ENCODE measurements at regions not wholly inside any gene's neighbourhood (a gene's known extent, or its start where the extent isn't known, plus 50 kb on each side); places are given as distances from the start of the nearest gene placed in this dataset.

DNA sequence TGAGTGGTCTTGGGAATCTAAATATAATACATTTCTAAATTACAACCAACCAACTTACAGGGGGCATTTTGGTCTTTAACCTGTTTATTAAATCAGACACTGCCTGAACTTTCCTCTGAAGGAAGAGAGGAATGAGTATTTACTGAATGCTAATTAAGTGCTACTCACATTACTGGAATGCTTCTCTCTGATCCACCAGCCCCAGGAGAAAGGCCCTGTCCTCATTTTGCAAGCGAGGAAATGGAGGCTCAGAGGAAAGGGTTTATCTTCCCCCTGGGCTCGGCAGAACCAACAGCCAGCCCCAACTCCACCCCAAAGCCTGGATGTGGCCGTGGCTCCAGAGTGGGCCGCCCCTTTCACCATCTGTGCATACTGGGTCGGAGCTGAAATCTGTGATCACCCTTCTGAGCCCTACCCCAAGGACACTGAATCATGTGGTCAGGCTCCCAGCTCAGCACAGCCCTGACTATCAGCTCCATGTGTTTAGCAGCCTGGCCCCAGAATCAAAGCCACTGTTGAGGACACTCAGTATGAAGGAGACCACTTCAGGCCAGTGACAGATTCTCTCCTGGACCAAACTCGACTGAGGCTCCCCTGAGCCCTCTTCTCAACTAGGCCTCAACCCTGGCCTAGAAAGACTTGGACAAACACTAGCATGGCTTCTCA, 56.7 kb upstream of the ENPP6 start:
- WGBS, 2 donors: 82 to 84% methylated on average over 6 of the region's 6 CpGs
- TF ChIP-seq, protein P1, sequence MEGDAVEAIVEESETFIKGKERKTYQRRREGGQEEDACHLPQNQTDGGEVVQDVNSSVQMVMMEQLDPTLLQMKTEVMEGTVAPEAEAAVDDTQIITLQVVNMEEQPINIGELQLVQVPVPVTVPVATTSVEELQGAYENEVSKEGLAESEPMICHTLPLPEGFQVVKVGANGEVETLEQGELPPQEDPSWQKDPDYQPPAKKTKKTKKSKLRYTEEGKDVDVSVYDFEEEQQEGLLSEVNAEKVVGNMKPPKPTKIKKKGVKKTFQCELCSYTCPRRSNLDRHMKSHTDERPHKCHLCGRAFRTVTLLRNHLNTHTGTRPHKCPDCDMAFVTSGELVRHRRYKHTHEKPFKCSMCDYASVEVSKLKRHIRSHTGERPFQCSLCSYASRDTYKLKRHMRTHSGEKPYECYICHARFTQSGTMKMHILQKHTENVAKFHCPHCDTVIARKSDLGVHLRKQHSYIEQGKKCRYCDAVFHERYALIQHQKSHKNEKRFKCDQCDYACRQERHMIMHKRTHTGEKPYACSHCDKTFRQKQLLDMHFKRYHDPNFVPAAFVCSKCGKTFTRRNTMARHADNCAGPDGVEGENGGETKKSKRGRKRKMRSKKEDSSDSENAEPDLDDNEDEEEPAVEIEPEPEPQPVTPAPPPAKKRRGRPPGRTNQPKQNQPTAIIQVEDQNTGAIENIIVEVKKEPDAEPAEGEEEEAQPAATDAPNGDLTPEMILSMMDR (IDR thresholded peaks at IDR 0.05): no peak
- no peaks in the 10 kb centered on the region for H3K4me1 ChIP-seq
- FAIRE-seq (no peak), ATAC-seq (peak in 2 of 4 donors; percentile 36 to 42), DNase-seq (no peak)
- intact Hi-C loops (cut with DNase I): loop anchor here in 1 of 3 donors (10.0 kb wide), 1 partner anchor 270 kb away; no protein-coding TSS in a partner anchor
- H3K4me3 ChIP-seq: no peak overlapping the region
- no peak overlapping the region for H3K27ac ChIP-seq
- no peaks in the 10 kb centered on the region for H3K36me3 ChIP-seq
- H3K27me3 ChIP-seq: no peaks in the 10 kb centered on the region
- H3K9me3 ChIP-seq: no peaks in the 10 kb centered on the region

DNA sequence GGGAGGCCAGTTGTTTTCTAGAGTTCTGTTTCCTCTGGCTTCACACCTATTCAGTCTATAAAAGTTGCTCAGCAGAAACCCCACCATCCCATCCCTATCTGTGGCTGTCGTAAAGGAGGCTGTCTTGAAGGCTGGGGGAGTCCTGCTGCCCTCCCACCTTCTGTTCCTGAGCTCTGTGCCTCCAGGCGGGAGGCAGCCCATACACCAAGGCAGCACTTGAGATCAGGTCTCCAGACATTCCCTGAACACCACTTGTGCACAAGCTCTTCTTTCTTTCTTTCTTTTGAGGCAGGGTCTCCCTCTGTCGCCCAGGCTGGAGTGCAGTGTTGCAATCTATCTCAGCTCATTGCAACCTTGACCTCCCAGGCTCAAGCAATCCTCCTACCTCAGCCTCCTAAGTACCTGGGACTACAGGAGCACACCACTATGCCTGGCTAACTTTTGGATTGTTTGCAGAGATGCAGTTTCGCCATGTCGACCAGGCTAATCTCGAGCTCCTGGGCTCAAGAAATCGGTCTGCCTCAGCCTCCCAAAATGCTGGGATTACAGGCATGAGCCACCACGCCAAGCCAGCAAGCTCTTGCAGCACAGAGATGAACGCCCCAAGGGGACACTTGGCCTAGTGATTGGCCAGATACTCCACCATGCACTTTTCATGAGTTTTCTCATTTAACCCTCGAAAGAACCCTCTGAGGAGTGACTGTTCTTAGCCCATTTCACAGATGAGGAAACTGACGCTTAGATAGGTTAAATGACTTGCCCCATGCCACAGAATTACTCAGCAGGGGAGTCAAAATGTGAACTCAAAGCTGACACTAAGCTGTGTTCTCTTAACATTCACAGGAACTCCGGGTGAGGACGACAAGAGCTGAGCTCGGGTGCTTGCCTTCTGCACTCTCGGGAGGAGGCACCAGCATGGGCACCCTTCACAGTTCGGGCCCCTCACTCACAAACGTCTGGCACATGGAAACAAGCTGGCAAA, 55.8 kb upstream of the ENPP6 start:
- no peak overlapping the region for H3K4me3 ChIP-seq
- H3K27me3 ChIP-seq: no peaks in the 10 kb centered on the region
- DNase-seq: no peak
- no peak for FAIRE-seq
- ATAC-seq: no peak
- H3K4me1 ChIP-seq: no peaks in the 10 kb centered on the region
- WGBS, 2 donors: 78 to 87% methylated on average over 17 of the region's 17 CpGs
- TF ChIP-seq, protein P1 (IDR thresholded peaks at IDR 0.05): no peak
- H3K36me3 ChIP-seq: no peaks in the 10 kb centered on the region
- no peak overlapping the region for H3K27ac ChIP-seq
- intact Hi-C loops (cut with DNase I): loop anchor here in 1 of 3 donors (10.0 kb wide), 1 partner anchor 271 kb away; no protein-coding TSS in a partner anchor
- H3K9me3 ChIP-seq: no peaks in the 10 kb centered on the region

DNA sequence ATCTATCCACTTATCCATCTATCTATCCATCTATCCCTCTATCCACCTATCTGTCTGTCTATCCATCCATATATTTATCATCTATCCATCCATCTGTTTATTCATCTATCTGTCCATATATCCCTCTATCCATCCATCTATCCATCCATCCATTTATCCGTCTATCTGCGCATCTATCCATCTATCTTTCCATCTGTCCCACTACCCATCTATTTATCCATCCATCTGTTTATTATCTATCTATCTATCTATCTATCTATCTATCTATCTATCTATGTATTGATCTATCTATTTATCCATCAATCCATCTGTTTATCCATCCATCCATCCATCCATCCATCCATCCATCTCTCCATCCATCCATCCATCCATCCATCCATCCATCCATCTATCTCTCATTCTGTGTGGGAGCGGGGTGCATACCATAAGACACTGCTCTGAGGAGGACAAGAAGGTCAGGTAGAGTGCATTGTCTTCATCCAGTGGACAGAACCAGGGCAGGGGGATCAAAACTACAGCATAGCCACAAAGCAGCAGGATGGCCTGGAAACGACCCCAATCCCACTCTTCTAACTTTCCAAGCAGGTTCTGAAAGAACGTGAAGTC, 53.2 kb upstream of the ENPP6 start:
- H3K4me3 ChIP-seq: no peak overlapping the region
- no peak for FAIRE-seq
- ATAC-seq: no peak

GRCh38 chr4:184269879-184270430, 52.3 kb upstream of the ENPP6 start:
- no peaks in the 10 kb centered on the region for H3K4me1 ChIP-seq
- FAIRE-seq (no peak), DNase-seq (no peak), ATAC-seq (no peak)
- H3K9me3 ChIP-seq: no peaks in the 10 kb centered on the region
- no peak overlapping the region for H3K27ac ChIP-seq
- WGBS, 2 donors: 59 to 70% methylated on average over 5 of the region's 5 CpGs
- no peak overlapping the region for H3K4me3 ChIP-seq
- TF ChIP-seq, protein P1 (IDR thresholded peaks at IDR 0.05): no peak
- intact Hi-C loops (cut with DNase I): loop anchor here in 1 of 3 donors (10.0 kb wide), 1 partner anchor 275 kb away; no protein-coding TSS in a partner anchor
- H3K27me3 ChIP-seq: no peaks in the 10 kb centered on the region
- no peaks in the 10 kb centered on the region for H3K36me3 ChIP-seq

More for the DNA sequence above, 53.2 kb upstream of the ENPP6 start:
- no peak overlapping the region for H3K27ac ChIP-seq
- H3K36me3 ChIP-seq: no peaks in the 10 kb centered on the region
- WGBS, 2 donors: 80 to 82% methylated on average over 5 of the region's 5 CpGs
- no peaks in the 10 kb centered on the region for H3K4me1 ChIP-seq
- H3K27me3 ChIP-seq: no peaks in the 10 kb centered on the region
- DNase-seq: no peak
- intact Hi-C loops (cut with DNase I): loop anchor here in 1 of 3 donors (10.0 kb wide), 1 partner anchor 274 kb away; no protein-coding TSS in a partner anchor
- H3K9me3 ChIP-seq: no peaks in the 10 kb centered on the region
- TF ChIP-seq, protein P1 (IDR thresholded peaks at IDR 0.05): no peak

Data from pancreas (tissue), 10 donors.